ENCODE measurements at regions not wholly inside any gene's neighbourhood (a gene's known extent, or its start where the extent isn't known, plus 50 kb on each side); places are given as distances from the start of the nearest gene placed in this dataset.

GRCh38 chr12:91289072-91289471, 106.5 kb upstream of the DCN start:
- no peak for DNase-seq
- H3K4me1 Mint-ChIP-seq = no peaks in the 10 kb centered on the region
- H3K9me3 Mint-ChIP-seq = no peaks in the 10 kb centered on the region
- no peaks in the 10 kb centered on the region for H3K36me3 Mint-ChIP-seq
- H3K4me3 Mint-ChIP-seq = no peak overlapping the region
- H3K27ac Mint-ChIP-seq = no peak overlapping the region
- peaks cover 18% of the 10 kb centered on the region for H3K27me3 Mint-ChIP-seq

- H3K36me3 Mint-ChIP-seq = no peaks in the 10 kb centered on the region
- peaks cover 12% of the 10 kb centered on the region for H3K27me3 Mint-ChIP-seq
- H3K4me1 Mint-ChIP-seq = no peaks in the 10 kb centered on the region
- H3K9me3 Mint-ChIP-seq = no peaks in the 10 kb centered on the region
- DNase-seq = no peak
- H3K27ac Mint-ChIP-seq = no peak overlapping the region
- no peak overlapping the region for H3K4me3 Mint-ChIP-seq
Measured at GRCh38 chr12:91287753-91288152, 105.1 kb upstream of the DCN start.

- DNase-seq = no peak
- no peak overlapping the region for H3K4me3 Mint-ChIP-seq
- peaks cover 28% of the 10 kb centered on the region for H3K27me3 Mint-ChIP-seq
- no peak overlapping the region for H3K27ac Mint-ChIP-seq
- no peaks in the 10 kb centered on the region for H3K9me3 Mint-ChIP-seq
- no peaks in the 10 kb centered on the region for H3K4me1 Mint-ChIP-seq
- no peaks in the 10 kb centered on the region for H3K36me3 Mint-ChIP-seq
Measured at GRCh38 chr12:91278126-91278525, 95.5 kb upstream of the DCN start.

- no peak overlapping the region for H3K27ac Mint-ChIP-seq
Measured at GRCh38 chr12:91276509-91276908, 93.9 kb upstream of the DCN start.

GRCh38 chr12:91275321-91275720, 92.7 kb upstream of the DCN start:
- DNase-seq = no peak
- Mint-ChIP-seq H3K4me1 (no peaks in the 10 kb centered on the region), H3K27ac (no peak overlapping the region), H3K36me3 (no peaks in the 10 kb centered on the region), H3K4me3 (no peak overlapping the region), H3K27me3 (peaks cover 28% of the 10 kb centered on the region), H3K9me3 (no peaks in the 10 kb centered on the region)

More at GRCh38 chr12:91276509-91276908, 93.9 kb upstream of the DCN start:
- Mint-ChIP-seq H3K4me3 (no peak overlapping the region), H3K27me3 (peaks cover 29% of the 10 kb centered on the region), H3K4me1 (no peaks in the 10 kb centered on the region), H3K36me3 (no peaks in the 10 kb centered on the region), H3K9me3 (no peaks in the 10 kb centered on the region)
- DNase-seq = no peak

- Mint-ChIP-seq H3K4me1 (no peaks in the 10 kb centered on the region), H3K9me3 (no peaks in the 10 kb centered on the region), H3K27ac (no peak overlapping the region), H3K36me3 (no peaks in the 10 kb centered on the region), H3K27me3 (peaks cover 27% of the 10 kb centered on the region), H3K4me3 (no peak overlapping the region)
- no peak for DNase-seq
Measured at GRCh38 chr12:91274916-91275315, 92.3 kb upstream of the DCN start.

GRCh38 chr12:91273560-91273959, 90.9 kb upstream of the DCN start:
- DNase-seq = no peak
- Mint-ChIP-seq H3K27me3 (peaks cover 23% of the 10 kb centered on the region), H3K4me1 (no peaks in the 10 kb centered on the region), H3K27ac (no peak overlapping the region), H3K36me3 (no peaks in the 10 kb centered on the region), H3K4me3 (no peak overlapping the region), H3K9me3 (no peaks in the 10 kb centered on the region)

- Mint-ChIP-seq H3K9me3 (no peaks in the 10 kb centered on the region), H3K36me3 (no peaks in the 10 kb centered on the region), H3K27me3 (peaks cover 20% of the 10 kb centered on the region), H3K27ac (no peak overlapping the region), H3K4me1 (no peaks in the 10 kb centered on the region), H3K4me3 (no peak overlapping the region)
- DNase-seq = no peak
Measured at GRCh38 chr12:91272461-91273063, 89.9 kb upstream of the DCN start.

- no peak overlapping the region for H3K27ac Mint-ChIP-seq
- no peaks in the 10 kb centered on the region for H3K9me3 Mint-ChIP-seq
- H3K36me3 Mint-ChIP-seq = no peaks in the 10 kb centered on the region
- H3K4me1 Mint-ChIP-seq = no peaks in the 10 kb centered on the region
- no peak overlapping the region for H3K4me3 Mint-ChIP-seq
- H3K27me3 Mint-ChIP-seq = peaks cover 19% of the 10 kb centered on the region
- DNase-seq = no peak
Measured at GRCh38 chr12:91271185-91271584, 88.6 kb upstream of the DCN start.

- peaks cover 14% of the 10 kb centered on the region for H3K27me3 Mint-ChIP-seq
- H3K9me3 Mint-ChIP-seq = no peaks in the 10 kb centered on the region
- no peak for DNase-seq
- H3K27ac Mint-ChIP-seq = no peak overlapping the region
- H3K4me3 Mint-ChIP-seq = no peak overlapping the region
- H3K36me3 Mint-ChIP-seq = no peaks in the 10 kb centered on the region
- H3K4me1 Mint-ChIP-seq = no peaks in the 10 kb centered on the region
Measured at GRCh38 chr12:91267039-91267438, 84.4 kb upstream of the DCN start.

- Mint-ChIP-seq H3K36me3 (no peaks in the 10 kb centered on the region), H3K4me1 (no peaks in the 10 kb centered on the region), H3K27ac (no peak overlapping the region), H3K9me3 (peaks cover 1% of the 10 kb centered on the region), H3K4me3 (no peak overlapping the region), H3K27me3 (peaks cover 8% of the 10 kb centered on the region)
- DNase-seq = no peak
Measured at GRCh38 chr12:91264178-91264577, 81.6 kb upstream of the DCN start.

GRCh38 chr12:91261820-91262676, 79.4 kb upstream of the DCN start:
- Mint-ChIP-seq H3K27me3 (peaks cover 9% of the 10 kb centered on the region), H3K4me3 (no peak overlapping the region), H3K27ac (no peak overlapping the region), H3K4me1 (no peaks in the 10 kb centered on the region), H3K9me3 (peaks cover 1% of the 10 kb centered on the region), H3K36me3 (no peaks in the 10 kb centered on the region)
- DNase-seq = no peak

GRCh38 chr12:91256411-91256810, 73.8 kb upstream of the DCN start:
- H3K27ac Mint-ChIP-seq = no peak overlapping the region
- H3K9me3 Mint-ChIP-seq = peaks cover 1% of the 10 kb centered on the region
- peaks cover 7% of the 10 kb centered on the region for H3K27me3 Mint-ChIP-seq
- no peak overlapping the region for H3K4me3 Mint-ChIP-seq
- no peak for DNase-seq
- H3K36me3 Mint-ChIP-seq = no peaks in the 10 kb centered on the region
- H3K4me1 Mint-ChIP-seq = no peaks in the 10 kb centered on the region

GRCh38 chr12:91252341-91252740, 69.7 kb upstream of the DCN start:
- Mint-ChIP-seq H3K4me3 (no peak overlapping the region), H3K36me3 (no peaks in the 10 kb centered on the region), H3K27ac (no peak overlapping the region), H3K9me3 (no peaks in the 10 kb centered on the region), H3K4me1 (no peaks in the 10 kb centered on the region), H3K27me3 (peaks cover 8% of the 10 kb centered on the region)
- no peak for DNase-seq

GRCh38 chr12:91250273-91250665, 67.7 kb upstream of the DCN start:
- Mint-ChIP-seq H3K27me3 (peaks cover 8% of the 10 kb centered on the region), H3K4me1 (no peaks in the 10 kb centered on the region), H3K27ac (no peak overlapping the region), H3K4me3 (no peak overlapping the region), H3K9me3 (no peaks in the 10 kb centered on the region), H3K36me3 (no peaks in the 10 kb centered on the region)
- no peak for DNase-seq
